GM19043 (cell line): ENCODE measurements at regions not wholly inside any gene's neighbourhood (a gene's known extent, or its start where the extent isn't known, plus 50 kb on each side); places are given as distances from the start of the nearest gene placed in this dataset.
"Not testable (repeated sequence)": the region's sequence is repeated elsewhere in the genome, so short reads cannot be mapped to it uniquely, and the experiment has no call there.

Experiments used
- ATAC-seq: cut with Tn5 transposase; IDR thresholded peaks from one replicate; pipeline ENCODE4 v1.9.1; 2021; ENCODE audit warnings: low read depth; ENCODE audit not compliant: unreplicated experiment

DNA sequence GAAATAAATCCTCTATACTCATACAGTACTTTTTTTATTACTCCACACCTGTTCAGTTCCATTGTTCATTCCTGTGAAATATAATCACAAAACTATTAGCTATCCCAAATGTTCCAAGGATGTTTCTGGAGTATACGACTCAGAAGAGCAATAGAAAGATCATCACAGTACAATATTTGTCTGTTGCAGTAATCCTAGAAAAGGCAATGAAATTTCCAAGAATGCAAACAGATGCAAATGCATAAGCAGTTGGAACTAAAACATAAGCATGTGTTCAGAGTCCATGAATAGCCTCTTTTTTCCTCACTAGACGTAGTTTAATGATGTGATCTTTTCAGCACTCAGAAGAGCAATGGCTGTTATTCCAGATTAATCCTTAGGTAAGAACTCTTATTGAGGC lies 55.2 kb downstream of the RTL3 start:
- no peak for ATAC-seq

DNA sequence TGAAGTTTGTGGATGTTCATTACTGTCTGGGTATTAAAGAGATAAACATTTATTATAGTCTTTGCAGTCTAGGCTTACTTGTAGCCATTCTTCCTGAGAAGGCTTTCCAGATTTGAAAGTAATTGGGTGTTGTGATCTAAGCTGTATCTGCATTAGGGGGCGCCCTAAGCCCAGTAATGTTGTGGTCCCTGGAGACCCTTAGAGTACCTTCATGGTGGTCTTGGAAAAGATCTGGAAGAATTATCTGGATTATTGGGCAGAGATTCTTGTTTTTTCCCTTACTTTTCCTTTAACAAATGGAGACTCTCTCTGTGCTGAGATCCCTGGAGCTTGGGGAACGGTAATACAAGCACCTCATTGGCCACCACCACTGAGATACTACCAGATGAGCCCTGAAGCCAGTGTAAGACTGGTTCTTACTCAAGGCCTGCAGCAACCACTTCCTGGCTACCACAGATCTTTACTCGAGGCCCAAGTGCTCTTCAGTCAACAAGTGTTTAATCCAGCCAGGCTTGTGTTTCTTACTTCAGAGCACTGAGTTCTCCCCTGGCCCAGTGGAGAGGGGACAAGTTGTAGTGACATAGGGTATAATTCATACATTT lies 63.1 kb downstream of the RTL3 start:
- no peak for ATAC-seq

DNA sequence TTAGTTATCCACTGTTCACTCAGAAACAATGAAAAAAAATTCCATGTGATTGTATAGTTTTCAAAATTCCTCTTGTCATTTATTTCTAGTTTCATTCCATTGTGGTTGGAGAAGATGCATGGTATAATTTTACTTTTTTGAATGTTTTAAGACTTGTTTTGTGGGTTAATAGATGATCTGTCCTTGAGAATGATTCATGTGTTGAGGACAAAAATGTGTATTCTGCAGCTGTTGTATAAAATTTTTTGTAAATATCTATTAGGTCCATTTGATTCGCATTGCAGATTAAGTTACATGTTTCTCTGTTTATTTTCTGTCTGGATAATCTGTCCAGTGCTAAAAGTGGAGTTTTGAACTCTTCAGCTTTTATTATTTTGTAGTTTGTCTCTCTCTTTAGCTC lies 65.4 kb downstream of the RTL3 start:
- no peak for ATAC-seq

DNA sequence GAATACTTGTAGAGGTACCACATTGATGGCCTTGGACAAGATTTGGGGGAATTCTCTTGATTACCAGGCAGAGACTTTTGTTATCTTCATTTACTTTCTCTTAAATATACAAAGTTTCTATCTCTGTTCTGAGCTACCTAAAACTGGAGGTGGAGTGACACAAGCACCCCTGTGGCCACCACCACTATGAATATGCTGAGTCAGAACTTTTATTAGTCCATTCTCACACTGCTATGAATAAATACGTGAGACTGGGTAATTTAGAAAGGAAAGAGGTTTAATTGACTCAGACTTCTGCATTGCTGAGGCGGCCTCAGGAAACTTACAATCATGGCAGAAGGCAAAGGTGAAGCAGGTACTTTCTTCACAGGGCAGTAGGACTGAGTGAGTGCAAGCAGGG lies 67.1 kb downstream of the RTL3 start:
- ATAC-seq: no peak

DNA sequence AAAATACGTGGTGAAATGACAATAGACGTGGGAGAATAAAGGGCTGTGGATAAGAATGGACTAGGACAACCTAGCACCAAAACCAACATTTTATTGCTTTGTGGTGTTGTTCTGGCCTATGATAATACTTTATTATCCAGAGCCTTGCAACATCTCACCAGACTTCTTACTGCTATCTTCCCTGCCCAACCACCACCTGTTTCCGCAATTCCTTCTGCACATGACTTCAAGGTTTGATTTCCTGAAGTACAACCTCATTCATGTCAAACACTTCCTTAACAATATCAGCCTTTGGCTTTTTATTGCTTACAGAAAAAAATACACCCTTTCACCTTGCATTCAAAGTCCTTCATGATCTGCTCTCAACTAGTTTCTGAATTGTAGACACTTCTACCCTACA lies 84.8 kb downstream of the RTL3 start:
- ATAC-seq: no peak

DNA sequence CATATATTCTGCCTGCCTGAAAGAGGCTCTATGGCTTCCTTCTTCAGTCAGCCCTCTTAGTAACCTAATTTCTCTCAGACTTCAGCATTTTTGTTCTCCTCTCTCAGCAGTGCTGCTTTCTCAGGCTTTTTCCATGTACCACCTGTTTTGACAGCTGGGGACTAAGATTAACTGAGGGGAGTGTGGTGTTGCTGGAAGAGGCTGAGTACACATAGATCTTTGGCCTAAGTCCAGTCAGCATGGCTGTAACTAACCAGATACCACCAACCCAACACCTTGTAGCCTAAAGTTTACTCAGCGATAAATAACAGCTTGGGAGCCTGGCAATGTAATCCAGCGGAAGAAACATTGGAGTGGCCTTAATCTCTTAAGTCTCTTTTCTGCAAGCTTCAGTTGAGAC lies 85.5 kb downstream of the RTL3 start:
- no peak for ATAC-seq

DNA sequence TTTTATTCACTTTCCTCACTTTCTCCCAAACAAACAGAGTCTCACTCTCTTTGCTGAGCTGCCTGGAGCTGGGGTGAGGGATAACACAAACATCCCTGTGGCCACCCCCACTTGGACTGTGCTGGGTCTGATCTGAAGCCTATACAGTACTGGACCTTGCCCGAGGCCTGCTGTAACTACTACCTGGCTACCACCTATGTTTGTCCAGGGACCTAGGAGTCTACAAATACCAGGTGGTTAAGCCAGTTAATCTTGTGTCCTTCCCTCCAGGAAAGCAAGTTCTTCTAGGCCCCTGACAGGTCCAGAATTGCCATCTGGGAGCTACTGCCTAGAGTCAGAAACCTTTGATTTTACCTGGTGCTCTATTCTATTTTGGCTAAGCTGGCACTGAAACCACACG lies 87.3 kb downstream of the RTL3 start:
- ATAC-seq: no peak

DNA sequence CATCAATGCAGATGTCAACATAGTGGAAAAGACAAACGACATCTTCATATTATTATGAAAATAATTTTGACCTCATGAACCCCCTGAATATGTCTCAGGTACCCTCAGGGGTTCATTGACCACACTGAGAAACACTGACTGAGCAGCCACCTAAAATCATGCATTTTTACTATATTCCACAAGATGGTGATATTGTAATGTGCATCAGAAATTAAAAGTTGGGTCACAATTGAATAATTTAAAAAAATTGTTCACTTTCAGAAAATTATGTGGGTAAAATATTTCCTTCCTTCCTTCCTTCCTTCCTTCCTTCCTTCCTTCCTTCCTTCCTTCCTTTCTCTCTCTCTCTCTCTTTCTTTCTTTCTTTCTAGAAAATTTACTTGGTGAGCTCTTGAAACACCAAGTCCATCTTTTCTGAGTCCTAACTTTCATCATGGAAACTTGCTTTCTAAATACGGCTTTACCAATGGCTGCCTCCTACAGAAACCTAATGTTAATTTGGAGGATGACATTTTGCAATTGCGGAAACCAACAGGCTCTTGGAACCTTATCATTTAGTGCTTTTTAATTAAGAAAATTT lies 103.6 kb downstream of the RTL3 start:
- ATAC-seq: no peak

DNA sequence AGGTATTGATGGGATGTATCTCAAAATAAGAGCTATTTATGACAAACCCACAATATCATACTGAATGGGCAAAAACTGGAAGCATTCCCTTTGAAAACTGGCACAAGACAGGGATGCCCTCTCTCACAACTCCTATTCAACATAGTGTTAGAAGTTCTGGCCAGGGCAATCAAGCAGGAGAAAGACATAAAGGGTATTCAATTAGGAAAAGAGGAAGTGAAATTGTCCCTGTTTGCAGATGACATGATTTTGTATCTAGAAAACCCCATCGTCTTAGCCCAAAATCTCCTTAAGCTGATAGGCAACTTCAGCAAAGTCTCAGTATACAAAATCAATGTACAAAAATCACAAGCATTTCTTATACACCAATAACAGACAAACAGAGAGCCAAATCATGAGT lies 106.5 kb downstream of the RTL3 start:
- ATAC-seq: not testable (repeated sequence)

DNA sequence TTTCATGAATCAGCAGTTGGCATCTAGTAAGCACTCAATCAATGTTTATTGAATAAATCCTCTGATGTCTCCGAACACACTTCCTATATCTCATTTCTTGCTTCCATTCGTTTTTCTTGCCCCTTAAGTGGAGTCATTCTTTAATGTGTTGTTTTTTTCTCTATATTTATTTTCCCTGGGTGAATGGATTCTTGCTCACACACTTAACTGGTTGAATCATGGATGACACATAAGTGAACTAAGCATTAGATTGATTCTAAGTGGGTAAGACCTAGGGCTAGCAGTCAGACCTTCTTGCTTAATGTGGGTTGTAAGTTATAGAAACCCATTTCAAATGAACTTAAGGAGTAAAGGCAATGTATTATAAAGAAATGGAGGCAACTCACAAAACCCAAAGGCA lies 111.1 kb downstream of the RTL3 start:
- ATAC-seq: no peak

DNA sequence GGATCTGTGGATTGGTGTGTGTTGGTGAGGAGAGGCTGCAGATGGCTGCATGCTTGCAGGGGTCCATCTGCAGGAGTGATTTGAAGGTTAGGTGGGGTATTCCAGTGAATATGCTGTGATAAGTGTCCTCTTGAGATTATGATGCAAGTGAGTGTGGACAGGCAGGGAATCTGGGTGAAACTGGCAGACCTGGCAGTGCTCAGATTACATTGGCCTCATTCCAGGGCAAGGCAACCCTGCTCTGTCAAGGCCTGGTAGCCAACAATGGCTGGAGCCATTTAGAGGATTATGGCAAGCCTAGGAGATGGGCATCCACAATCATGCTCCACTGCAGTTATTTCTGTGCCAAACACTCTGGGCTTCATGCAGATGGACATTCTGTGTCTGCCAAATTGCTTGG lies 113.9 kb downstream of the RTL3 start:
- no peak for ATAC-seq

DNA sequence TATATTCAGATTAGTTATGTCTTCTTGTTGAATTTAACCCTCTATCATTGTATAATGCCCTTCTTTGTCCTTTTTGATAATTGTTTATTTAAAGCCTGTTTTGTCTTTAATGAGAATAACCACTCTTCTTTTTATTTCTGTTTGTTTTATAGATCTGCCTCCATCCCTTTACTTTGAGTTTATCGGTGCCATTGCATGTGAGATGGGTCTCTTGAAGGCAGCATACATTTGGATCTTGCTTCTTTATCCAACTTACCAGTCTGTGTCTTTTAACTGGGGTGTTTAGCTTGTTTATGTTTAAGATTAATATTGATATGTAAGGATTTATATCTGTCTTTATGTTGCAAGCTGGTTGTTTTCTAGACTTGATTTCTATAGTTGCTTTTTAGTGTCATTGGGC lies 115.8 kb downstream of the RTL3 start:
- no peak for ATAC-seq

DNA sequence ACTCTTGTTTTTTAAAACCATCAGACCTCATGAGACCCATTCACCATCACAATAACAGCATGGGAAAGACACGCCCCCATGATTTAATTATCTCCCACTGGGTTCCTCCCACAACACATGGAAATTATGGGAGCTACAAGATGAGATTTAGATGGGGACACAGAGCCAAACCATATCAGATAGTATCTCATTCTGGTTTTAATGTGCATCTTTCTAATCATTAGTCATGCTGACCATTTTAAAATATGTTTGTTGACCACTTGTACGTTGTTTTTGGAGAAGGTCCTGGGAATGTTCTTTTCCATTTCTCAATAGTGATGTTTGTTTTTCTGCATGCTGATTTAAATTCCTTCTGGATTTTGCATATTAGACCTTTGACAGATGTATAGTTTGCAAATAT lies 119.0 kb downstream of the RTL3 start:
- ATAC-seq: no peak

DNA sequence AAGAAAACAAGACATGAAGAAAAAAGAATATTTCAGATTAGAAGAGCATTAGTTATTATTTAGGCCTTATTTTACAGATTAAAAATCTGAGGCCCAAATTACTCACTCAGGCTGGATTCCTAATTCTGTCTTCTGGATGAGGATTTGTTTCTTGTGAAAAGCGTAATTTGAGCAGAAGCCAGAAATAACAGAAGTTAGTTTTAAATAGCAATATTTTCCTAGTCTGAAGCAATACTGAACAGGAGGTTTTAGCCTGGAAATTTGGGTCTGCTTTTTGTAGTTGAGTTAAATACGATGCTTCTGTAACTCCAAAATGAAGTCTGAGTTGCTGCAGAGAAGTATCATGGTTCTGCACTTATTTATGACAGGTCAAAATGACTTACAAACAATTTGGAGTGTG lies 124.9 kb downstream of the RTL3 start:
- no peak for ATAC-seq

DNA sequence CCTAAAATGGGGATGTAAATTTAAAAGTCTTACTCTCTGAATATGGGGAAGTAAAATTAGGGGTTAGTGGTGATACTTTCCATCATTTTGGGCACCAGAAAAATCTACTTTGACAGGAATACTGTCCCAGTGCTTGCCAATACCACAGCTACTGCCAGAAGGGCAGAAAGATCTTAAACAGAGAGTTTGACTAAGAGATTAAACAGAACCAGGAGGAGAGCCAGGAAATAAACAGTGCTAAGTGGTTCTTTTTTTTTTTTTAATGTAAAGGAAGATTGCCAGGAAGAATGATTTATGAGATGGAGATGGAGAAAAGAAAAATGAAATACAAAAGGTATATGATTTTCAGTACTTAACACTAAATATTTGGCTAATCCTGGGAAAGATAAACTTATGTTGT lies 126.8 kb downstream of the RTL3 start:
- no peak for ATAC-seq

DNA sequence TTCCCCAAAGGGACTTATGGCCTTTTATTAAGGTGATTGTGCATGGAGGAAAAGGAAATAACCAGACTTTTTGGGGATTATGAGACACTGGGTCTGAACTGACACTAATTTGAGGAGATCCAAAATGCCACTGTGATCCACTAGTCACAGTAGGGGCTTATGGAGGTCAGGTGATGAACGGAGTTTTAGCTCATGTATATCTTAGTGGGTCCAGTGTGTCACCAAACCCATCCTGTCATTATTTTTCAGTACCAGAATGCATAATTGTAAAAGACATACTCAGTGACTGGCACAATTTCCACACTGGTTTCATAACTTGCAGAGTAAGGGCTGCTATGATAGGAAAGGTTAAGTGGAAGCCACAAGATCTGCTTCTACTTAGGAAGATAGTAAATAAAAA lies 131.3 kb downstream of the RTL3 start:
- no peak for ATAC-seq

DNA sequence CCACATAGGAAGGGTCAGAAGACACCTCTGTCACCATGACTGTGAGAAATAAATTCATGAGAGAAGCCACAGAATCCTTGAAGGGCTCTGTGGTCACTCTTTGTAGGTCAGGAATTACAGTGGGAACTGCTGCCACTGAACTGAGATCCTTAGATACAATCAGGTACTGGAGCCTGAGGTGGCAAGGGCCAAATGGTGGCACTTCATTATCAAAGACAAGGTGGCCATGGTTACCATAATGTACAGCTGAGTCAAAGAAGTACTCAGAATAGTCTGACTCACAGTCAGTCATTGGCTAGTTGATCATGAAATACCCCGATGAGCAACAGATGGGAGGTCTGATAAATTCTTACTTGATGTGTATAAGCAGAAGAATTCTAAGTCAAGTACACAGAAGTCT lies 131.9 kb downstream of the RTL3 start:
- no peak for ATAC-seq

DNA sequence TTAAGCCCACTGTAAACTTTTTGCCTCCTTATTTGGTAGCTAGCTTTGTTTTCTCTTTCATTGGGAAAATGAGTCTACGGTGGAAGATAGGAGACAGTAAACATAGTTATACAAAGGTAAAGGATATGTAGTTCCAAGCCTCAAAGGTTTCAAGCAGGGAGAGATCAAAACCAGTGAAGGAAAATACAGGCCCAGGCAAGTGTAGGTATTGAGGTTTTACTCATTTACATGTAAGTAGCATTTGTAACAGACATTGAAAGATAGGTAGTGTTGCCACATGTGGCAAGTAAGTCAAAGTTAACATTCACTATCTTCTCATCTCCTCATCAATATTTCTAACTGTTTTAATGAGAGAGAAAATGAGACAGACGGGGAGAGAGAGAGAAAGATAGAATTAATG lies 136.5 kb downstream of the RTL3 start:
- no peak for ATAC-seq

DNA sequence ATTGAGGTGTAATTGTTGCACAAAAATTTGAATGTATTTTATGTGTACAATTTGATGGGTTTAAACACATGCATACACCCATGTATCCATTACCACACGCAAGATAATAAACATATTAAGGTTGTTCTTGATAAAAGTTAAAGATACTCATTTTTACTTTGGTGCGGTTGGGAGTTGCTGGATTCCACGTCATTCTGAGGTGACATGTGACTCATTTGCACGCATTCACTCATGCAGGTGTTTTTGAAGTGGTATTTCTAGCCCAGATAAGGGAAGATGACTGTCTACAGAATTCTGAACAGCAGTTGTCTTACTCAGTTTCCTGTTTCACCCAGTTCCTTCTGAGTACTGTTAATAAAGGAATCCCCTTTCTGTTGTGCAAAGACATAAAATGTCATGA lies 142.0 kb downstream of the RTL3 start:
- no peak for ATAC-seq

DNA sequence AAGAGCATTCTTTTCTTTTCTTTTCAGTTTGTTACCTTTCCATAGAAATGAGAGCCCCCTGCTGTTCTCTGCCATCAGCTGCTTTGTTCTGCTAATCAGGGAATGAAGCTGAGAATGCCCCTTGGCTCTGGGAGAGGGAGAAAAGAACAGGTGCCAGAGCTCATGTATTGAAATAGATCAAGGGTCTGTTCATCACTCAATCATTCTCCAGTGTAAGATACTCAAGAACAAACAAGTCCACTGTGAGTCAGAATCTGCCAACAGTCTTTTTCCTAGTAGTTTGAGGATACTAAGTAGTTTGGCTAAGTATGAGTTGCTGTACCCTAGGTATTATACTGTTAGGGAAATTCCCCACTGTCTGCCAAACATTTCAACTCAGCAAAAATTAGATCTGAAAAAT lies 144.3 kb downstream of the RTL3 start:
- no peak for ATAC-seq

DNA sequence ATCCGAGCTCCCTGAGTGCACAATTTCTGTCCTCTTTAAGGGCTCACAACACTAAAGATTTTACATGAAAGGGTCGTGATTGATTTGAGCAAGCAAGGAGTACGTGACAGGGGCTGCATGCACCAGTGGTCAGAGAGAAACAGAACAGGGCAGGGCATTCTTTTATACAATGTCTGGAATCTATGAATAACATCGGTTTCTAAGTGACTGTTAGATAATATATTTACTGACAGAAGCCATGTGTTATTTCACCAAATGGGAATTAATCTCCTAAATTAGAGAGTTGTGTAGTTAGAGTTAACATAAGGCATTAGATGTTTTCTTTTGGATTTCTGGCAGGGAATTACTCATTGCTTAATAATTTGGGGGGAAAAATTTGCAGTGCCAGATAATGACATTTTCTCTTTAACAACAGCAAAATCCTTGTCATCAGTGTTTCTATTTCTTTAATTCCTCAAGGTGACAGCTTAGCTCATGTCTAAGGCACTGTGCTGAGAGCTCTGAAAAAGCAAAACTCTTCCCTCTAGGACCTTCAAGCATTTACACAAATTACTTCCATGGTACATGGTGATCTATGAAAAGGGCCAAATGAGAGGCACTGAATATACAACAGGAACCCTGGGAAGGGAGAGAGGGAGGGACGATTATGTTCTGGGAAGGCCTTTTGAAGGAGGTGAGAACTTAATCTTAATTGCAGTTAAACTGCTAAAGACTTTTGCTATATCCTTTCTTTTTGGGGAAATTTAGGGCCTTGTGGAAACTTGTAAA lies 145.0 kb downstream of the RTL3 start:
- no peak for ATAC-seq

DNA sequence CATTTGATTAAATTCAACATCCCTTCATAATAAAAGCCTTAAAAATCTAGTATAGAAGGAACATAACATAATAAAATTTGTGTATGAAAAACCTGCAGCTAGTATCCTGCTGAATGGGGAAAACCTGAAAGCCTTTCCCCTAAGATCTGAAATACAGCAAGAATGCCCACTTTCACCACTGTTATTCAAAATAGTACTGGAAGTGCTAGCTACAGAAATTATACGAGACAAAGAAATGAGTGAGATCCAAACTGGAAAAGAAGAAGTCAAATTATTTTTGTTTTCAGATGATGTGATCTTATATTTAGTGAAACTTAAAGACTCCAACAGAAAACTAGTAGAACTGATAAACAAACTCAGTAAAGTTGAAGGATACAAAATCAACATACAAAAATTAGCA lies 152.9 kb downstream of the RTL3 start:
- no peak for ATAC-seq
